GM12864 (cell line): ENCODE measurements at regions not wholly inside any gene's neighbourhood (a gene's known extent, or its start where the extent isn't known, plus 50 kb on each side); places are given as distances from the start of the nearest gene placed in this dataset.

Experiments
- DNase-seq: peaks from one replicate; pipeline ENCODE4 v3.0.0-alpha.2; 2011; ENCODE audit warnings: low read depth
- H3K4me3 ChIP-seq: 2 replicates; pipeline ENCODE4 v1.5.1; 2011; ENCODE audit warnings: mild to moderate bottlenecking, low read depth, low read length, control low read depth
- TF ChIP-seq, protein P1 (sequence below): IDR thresholded peaks from 2 replicates; pipeline ENCODE4 v1.5.1; 2011; ENCODE audit warnings: low read depth, mild to moderate bottlenecking, moderate library complexity, low read length, control low read depth, inconsistent platforms; ENCODE audit errors: missing control alignments

DNA sequence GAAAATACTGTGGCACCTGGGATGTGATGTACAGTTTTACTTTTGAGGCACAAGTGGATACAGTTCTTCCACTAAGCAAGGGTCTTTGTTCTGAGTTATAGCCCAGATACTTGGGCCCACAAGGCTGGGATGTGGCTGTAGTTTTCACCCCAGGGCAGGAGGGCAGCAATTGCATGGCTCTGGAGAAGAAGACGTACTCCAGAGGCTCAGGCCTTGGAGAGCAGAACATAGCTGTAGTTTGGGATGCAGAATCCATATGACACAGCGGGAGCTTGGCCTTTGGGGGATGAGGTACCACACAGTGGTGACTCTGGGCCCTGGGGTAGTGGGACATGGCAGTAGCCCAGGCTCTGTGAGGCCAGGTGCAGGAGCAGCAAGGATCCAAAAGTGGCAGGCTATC lies 110.8 kb upstream of the FSTL4 start:
- no peak for DNase-seq
- no peak overlapping the region for H3K4me3 ChIP-seq
- TF ChIP-seq, protein P1, sequence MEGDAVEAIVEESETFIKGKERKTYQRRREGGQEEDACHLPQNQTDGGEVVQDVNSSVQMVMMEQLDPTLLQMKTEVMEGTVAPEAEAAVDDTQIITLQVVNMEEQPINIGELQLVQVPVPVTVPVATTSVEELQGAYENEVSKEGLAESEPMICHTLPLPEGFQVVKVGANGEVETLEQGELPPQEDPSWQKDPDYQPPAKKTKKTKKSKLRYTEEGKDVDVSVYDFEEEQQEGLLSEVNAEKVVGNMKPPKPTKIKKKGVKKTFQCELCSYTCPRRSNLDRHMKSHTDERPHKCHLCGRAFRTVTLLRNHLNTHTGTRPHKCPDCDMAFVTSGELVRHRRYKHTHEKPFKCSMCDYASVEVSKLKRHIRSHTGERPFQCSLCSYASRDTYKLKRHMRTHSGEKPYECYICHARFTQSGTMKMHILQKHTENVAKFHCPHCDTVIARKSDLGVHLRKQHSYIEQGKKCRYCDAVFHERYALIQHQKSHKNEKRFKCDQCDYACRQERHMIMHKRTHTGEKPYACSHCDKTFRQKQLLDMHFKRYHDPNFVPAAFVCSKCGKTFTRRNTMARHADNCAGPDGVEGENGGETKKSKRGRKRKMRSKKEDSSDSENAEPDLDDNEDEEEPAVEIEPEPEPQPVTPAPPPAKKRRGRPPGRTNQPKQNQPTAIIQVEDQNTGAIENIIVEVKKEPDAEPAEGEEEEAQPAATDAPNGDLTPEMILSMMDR, result no peak

DNA sequence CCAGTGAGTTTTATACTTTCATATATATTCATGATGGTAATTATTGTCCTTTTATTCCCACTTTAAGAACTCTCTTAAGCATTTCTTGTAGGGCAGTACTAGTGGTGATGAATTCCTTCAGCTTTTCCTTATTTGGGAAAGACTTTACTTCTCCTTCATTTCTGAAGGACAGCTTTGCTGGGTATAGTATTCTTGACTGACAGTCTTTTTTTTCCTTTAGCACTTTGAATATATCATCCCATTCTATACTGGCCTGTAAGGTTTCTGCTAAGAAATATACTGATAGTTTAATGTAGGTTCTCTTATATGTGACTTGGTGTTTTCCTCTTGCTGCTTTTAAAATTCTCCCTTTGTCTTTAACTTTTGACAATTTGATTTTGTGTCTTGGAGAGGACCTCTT lies 109.0 kb upstream of the FSTL4 start:
- TF ChIP-seq, protein P1, result no peak
- no peak overlapping the region for H3K4me3 ChIP-seq
- no peak for DNase-seq

DNA sequence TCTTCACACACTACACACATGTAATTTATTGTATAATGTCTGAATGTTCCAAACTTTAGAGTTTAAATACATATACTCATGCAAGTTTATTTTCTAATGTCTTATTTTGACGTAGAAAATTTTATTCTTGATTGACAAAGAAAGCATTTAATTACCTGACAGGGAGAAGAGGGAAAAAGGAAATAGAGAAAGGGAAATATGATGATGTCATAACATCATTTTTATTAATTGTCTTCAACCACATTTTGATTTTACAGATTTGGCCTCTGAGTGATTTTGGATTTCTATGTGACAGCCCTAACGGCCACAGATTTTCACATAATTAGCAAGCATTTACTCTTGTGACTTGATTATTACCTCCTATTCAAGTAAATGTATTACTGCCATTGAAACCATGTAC lies 106.1 kb upstream of the FSTL4 start:
- DNase-seq, result no peak
- TF ChIP-seq, protein P1, result no peak
- H3K4me3 ChIP-seq, result no peak overlapping the region

DNA sequence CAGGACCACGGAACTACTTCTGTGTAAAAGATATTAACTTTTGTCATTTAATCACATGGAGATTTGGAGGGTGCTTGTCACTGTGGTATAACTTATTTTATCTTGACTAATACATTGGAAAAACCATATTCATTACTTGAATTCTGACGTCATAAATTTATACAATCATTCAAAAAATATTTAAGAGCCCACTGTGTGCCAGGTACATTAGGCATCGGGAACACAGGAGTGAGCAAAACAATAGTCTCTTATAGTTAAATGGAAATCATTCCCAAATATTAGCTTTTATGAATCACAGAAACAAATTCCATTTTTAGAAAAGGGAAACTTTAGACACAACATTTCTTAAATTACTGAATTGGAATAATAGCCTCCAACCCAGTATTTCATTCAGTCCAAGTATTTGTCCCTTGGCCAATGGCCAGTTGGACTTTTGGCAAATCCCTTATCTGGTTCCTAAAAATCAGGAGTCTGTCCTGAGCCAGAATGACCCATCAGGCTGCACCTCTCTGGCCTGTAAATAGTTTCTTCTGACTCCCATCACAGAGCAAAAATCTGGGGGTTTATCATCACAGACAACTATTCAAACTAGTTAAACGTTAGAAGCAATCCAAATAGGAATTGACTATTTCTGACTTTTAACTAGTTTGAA lies 104.3 kb upstream of the FSTL4 start:
- no peak overlapping the region for H3K4me3 ChIP-seq
- TF ChIP-seq, protein P1, result no peak
- DNase-seq, result no peak

DNA sequence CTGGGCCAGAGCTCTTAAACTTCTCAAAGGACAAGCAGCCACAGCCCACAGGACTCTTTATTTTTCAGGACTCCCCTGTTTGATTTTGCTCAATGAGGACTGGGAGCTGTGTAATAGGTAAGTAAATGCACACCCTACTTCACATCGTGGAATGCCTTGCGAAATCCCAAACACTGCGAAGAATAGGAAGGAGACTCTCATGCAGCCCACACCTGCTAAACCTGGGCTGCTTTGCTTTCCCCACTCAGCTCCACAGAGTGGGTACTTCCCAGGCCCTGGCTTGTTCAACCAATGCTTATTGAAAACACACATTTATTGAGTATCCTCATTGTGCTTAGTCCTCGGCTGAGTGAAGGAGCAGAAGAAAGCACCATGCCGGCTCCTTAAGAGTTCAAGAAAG lies 103.3 kb upstream of the FSTL4 start:
- DNase-seq, result no peak
- TF ChIP-seq, protein P1, result no peak
- no peak overlapping the region for H3K4me3 ChIP-seq

DNA sequence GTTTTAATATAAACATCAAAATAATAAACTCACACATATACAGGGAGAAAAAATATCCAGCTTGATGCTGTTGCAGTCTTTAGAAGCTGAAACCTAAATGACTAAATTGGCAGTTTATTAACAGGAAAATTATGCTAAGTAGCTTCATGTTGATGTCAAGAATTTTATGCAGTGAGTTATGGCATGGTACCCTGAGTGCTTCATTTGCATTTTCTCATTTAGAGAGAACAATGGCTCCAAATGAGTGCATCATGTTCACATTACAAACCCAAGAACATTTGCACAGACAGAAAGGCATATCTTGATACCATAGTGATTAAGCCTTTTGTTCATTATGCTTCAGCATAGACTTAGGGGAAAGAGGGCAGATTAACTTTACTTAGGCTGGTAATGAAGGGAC lies 102.9 kb upstream of the FSTL4 start:
- no peak overlapping the region for H3K4me3 ChIP-seq
- no peak for DNase-seq
- TF ChIP-seq, protein P1, result no peak
